ENCODE measurements at regions not wholly inside any gene's neighbourhood (a gene's known extent, or its start where the extent isn't known, plus 50 kb on each side); places are given as distances from the start of the nearest gene placed in this dataset.

- TF ChIP-seq ZBTB38 (CRISPR knock-in tag; IDR thresholded peaks at IDR 0.05) (no peak), ZNF274 (CRISPR knock-in tag; IDR thresholded peaks at IDR 0.05) (no peak), SIX4 (CRISPR knock-in tag; IDR thresholded peaks at IDR 0.05) (no peak)
- TF ChIP-seq, protein P1, sequence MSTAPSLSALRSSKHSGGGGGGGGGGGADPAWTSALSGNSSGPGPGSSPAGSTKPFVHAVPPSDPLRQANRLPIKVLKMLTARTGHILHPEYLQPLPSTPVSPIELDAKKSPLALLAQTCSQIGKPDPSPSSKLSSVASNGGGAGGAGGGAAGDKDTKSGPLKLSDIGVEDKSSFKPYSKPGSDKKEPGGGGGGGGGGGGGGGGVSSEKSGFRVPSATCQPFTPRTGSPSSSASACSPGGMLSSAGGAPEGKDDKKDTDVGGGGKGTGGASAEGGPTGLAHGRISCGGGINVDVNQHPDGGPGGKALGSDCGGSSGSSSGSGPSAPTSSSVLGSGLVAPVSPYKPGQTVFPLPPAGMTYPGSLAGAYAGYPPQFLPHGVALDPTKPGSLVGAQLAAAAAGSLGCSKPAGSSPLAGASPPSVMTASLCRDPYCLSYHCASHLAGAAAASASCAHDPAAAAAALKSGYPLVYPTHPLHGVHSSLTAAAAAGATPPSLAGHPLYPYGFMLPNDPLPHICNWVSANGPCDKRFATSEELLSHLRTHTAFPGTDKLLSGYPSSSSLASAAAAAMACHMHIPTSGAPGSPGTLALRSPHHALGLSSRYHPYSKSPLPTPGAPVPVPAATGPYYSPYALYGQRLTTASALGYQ (CRISPR knock-in tag; IDR thresholded peaks at IDR 0.05) = no peak
- TF ChIP-seq, protein P2, sequence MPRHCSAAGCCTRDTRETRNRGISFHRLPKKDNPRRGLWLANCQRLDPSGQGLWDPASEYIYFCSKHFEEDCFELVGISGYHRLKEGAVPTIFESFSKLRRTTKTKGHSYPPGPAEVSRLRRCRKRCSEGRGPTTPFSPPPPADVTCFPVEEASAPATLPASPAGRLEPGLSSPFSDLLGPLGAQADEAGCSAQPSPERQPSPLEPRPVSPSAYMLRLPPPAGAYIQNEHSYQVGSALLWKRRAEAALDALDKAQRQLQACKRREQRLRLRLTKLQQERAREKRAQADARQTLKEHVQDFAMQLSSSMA (CRISPR knock-in tag; IDR thresholded peaks at IDR 0.05) = no peak
These were observed 1171.8 kb downstream of the DIAPH3 start (continued) for GRCh38 chr13:58991826-58992477.

DNA sequence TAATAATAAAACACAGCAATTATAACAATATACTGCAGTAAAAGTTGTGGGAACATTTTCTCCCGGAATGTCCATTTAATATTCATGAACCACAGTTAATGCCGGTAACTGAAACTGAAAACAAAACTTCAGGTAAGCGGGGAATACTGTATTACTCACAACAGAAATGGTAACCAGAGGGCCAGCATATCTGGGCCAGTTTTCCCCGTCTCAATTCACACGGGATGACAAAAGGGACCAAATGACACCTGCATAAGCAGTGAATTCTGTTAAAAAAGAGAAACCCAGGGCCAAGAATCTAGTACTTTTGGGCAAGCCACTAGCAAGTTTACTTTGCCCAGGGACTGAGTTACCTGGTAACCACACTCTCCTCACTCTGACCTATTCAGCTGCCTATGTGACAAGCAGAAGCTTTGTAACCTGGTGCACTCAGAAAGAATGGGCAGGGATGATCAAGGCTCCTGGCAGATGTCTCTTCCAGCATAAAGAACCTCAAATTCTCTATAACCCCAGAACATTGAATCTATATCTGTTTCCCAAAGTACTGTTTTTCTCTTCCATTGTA, 1171.2 kb downstream of the DIAPH3 start:
- CTCF ChIA-PET (ENCODE audit: low intra/inter-chr PET ratio, low total read pairs) = no interaction called here
- Histone ChIP-seq H2AFZ (ENCODE audit: low read length) (no peak overlapping the region), H3K27me3 (ENCODE audit: control insufficient read depth in 1 of 2, insufficient read depth in 2 of 2, low read length in 2 of 2) (no peaks in the 10 kb centered on the region), H3K4me1 (ENCODE audit: insufficient read depth, low read length) (no peaks in the 10 kb centered on the region), H3K4me3 (replicated peaks in 1 of 3; ENCODE audit: insufficient read depth in 1 of 3, low read depth in 2 of 3, low read length in 3 of 3) (no peak overlapping the region), H3K27ac (ENCODE audit: extremely low read length, insufficient read depth, low read length) (no peak overlapping the region), H3K4me2 (ENCODE audit: low read depth, low read length) (no peak overlapping the region), H4K20me1 (ENCODE audit: insufficient read depth, low read length) (no peaks in the 10 kb centered on the region), H3K36me3 (replicated peaks in 1 of 2; ENCODE audit: control insufficient read depth in 1 of 2, insufficient read depth in 2 of 2, low read length in 2 of 2) (no peaks in the 10 kb centered on the region), H3K9me3 (ENCODE audit: low read length) (no peaks in the 10 kb centered on the region), H3K9ac (ENCODE audit: insufficient read depth, low read depth, low read length) (no peak overlapping the region), H3K79me2 (ENCODE audit: insufficient read depth, low read length) (no peaks in the 10 kb centered on the region)
- no peak for DNase-seq (ENCODE audit: low spot score)
- in situ Hi-C loops (cut with HindIII; ENCODE audit: extremely low pct_ligation_motif_present, low pct_unique_long_range_greater_than_20kb) = no loop called here
- no peak for ATAC-seq
- intact Hi-C loops (cut with micrococcal nuclease; ENCODE audit: unreplicated experiment) = no loop called here
- BruUV-seq (replicated peaks) = no TSS peak
- no peak for FAIRE-seq
- POLR2A ChIA-PET = no interaction called here
- TF ChIP-seq, protein P3, sequence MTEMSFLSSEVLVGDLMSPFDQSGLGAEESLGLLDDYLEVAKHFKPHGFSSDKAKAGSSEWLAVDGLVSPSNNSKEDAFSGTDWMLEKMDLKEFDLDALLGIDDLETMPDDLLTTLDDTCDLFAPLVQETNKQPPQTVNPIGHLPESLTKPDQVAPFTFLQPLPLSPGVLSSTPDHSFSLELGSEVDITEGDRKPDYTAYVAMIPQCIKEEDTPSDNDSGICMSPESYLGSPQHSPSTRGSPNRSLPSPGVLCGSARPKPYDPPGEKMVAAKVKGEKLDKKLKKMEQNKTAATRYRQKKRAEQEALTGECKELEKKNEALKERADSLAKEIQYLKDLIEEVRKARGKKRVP (CRISPR knock-in tag; IDR thresholded peaks at IDR 0.05) = no peak
- TF ChIP-seq SIX4 (CRISPR knock-in tag; IDR thresholded peaks at IDR 0.05) = no peak
- no peak for TF ChIP-seq GATAD2A (CRISPR knock-in tag; IDR thresholded peaks at IDR 0.05)
- no peak for TF ChIP-seq TBX3 (IDR thresholded peaks at IDR 0.05; ENCODE audit: borderline replicate concordance)
- no peak for TF ChIP-seq ZNF766 (CRISPR knock-in tag; IDR thresholded peaks at IDR 0.05; ENCODE audit: borderline replicate concordance)
- TF ChIP-seq SIN3A (IDR thresholded peaks at IDR 0.05; ENCODE audit: borderline replicate concordance, low read depth, low read length) = no peak
- no peak for TF ChIP-seq ZNF264 (CRISPR knock-in tag; IDR thresholded peaks at IDR 0.05)
- TF ChIP-seq ZNF33A (CRISPR knock-in tag; IDR thresholded peaks at IDR 0.05; ENCODE audit: borderline replicate concordance) = no peak
- TF ChIP-seq FOXO4 (CRISPR knock-in tag; conservative IDR thresholded peaks at IDR 0.05) = no peak
- TF ChIP-seq GATAD1 (CRISPR knock-in tag; IDR thresholded peaks at IDR 0.05) = no peak
- no peak for TF ChIP-seq ZNF446 (CRISPR knock-in tag; IDR thresholded peaks at IDR 0.05)
- WGBS (ENCODE audit: low lambda C conversion rate) = 20% methylated on average over 5 of the region's 5 CpGs

Data from HepG2 (cell line).